HCT116 (cell line): ENCODE measurements at regions not wholly inside any gene's neighbourhood (a gene's known extent, or its start where the extent isn't known, plus 50 kb on each side); places are given as distances from the start of the nearest gene placed in this dataset.

Experiments
- ATAC-seq: fragments of 200-7000 bp; cut with Tn5 transposase; 2 replicates; pipeline ENCODE4 v1.9.1; 2020; ENCODE audit warnings: mild to moderate bottlenecking, moderate library complexity
- BruUV-seq: library from RNA; stranded (reverse); fragments of 400-500 nt; replicated peaks from 2 replicates; lab custom pipeline; 2021; lab: Mats Ljungman, UMichigan
- CTCF ChIA-PET: fragments of 300-600 bp; sonication (Branson Sonifier 250); formaldehyde crosslinking; loops from one replicate; lab custom pipeline; 2021; ENCODE audit warnings: antibody characterized with exemption; lab: Charles Lee
- POLR2A ChIA-PET: fragments of 300-600, 350-600 bp; sonication (Branson Sonifier 250); formaldehyde crosslinking; loops from one replicate; lab custom pipeline; 2021; ENCODE audit warnings: antibody characterized with exemption; lab: Charles Lee
- RAD21 ChIA-PET, 2 experiments: fragments of 300-600 bp; sonication (Branson Sonifier 250); formaldehyde crosslinking; loops; one replicate each; lab custom pipeline; 2023; ENCODE audit warnings: low total read pairs in 2 of 2; ENCODE audit not compliant: uncharacterized antibody in 2 of 2, unreplicated experiment in 2 of 2, low non-redundant PET in 1 of 2; lab: Charles Lee
- DNase-seq: peaks from one replicate; pipeline ENCODE4 v3.0.0-alpha.2; 2010; ENCODE audit warnings: low read depth, low spot score
- H2AFZ ChIP-seq: fragments of 200-600 bp; shearing (Covaris generic), sonication (generic); 2 replicates; pipeline ENCODE4 v1.6.1; 2017; ENCODE audit warnings: low read depth, mixed run types, mixed read lengths, antibody characterized with exemption, low read length; ENCODE audit not compliant: poor library complexity, severe bottlenecking
- H3K27ac ChIP-seq: 2 replicates; pipeline ENCODE4 v1.5.1; 2012; ENCODE audit warnings: low read depth, low read length
- H3K27me3 ChIP-seq: fragments of 200-600 bp; sonication (generic); 2 replicates; pipeline ENCODE4 v1.6.1; 2016; ENCODE audit warnings: mixed run types, low read length, mixed read lengths; ENCODE audit not compliant: insufficient read depth
- H3K36me3 ChIP-seq, 2 experiments: fragments of 200-500 bp in 1 of 2; fragments of 200-600 bp in 1 of 2; sonication (Bioruptor generic) in 1 of 2; sonication (generic) in 1 of 2; 2 replicates each; pipeline versions ENCODE4 v1.5.1 to v1.6.1; 2014 to 2016; ENCODE audit warnings: low read length in 2 of 2, inconsistent platforms in 1 of 2, mixed read lengths in 1 of 2, mixed run types in 1 of 2; ENCODE audit not compliant: insufficient read depth in 2 of 2, control insufficient read depth in 1 of 2
- H3K4me1 ChIP-seq, 2 experiments: fragments of 200-600 bp in 1 of 2; sonication (generic) in 1 of 2; 2 replicates each; pipeline versions ENCODE4 v1.5.1 to v1.6.1; 2012 to 2017; ENCODE audit warnings: low read length in 2 of 2, inconsistent platforms in 1 of 2, mild to moderate bottlenecking in 1 of 2, mixed read lengths in 1 of 2, mixed run types in 1 of 2, moderate library complexity in 1 of 2; ENCODE audit not compliant: insufficient read depth in 2 of 2, control insufficient read depth in 1 of 2
- H3K4me2 ChIP-seq: fragments of 200-600 bp; sonication (generic); 2 replicates; pipeline ENCODE4 v1.6.1; 2017; ENCODE audit warnings: mixed run types, low read length, mixed read lengths
- H3K4me3 ChIP-seq, 2 experiments: fragments of 200-600 bp in 1 of 2; sonication (generic) in 1 of 2; replicated peaks in 1 of 2; 2 replicates each; pipeline ENCODE4 v1.5.1; 2011 to 2016; ENCODE audit warnings: low read length in 2 of 2, control low read depth in 1 of 2, low read depth in 1 of 2, mild to moderate bottlenecking in 1 of 2, mixed read lengths in 1 of 2, mixed run types in 1 of 2
- H3K79me2 ChIP-seq: fragments of 200-600 bp; sonication (generic); 2 replicates; pipeline ENCODE4 v1.6.1; 2017; ENCODE audit warnings: mild to moderate bottlenecking, mixed run types, low read length, moderate library complexity, mixed read lengths; ENCODE audit not compliant: insufficient read depth
- H3K9ac ChIP-seq: fragments of 200-600 bp; sonication (generic); 2 replicates; pipeline ENCODE4 v1.6.1; 2016; ENCODE audit warnings: low read length, mixed read lengths
- H3K9me2 ChIP-seq: fragments of 200-600 bp; sonication (generic), shearing (Covaris generic); 2 replicates; pipeline ENCODE4 v1.6.1; 2017; ENCODE audit warnings: mixed run types, mild to moderate bottlenecking, moderate library complexity; ENCODE audit not compliant: insufficient read depth
- H3K9me3 ChIP-seq, 2 experiments: fragments of 200-500 bp in 1 of 2; fragments of 200-600 bp in 1 of 2; sonication (Bioruptor generic) in 1 of 2; sonication (generic) in 1 of 2; 2 replicates each; pipeline ENCODE4 v1.6.1; 2014 to 2017; ENCODE audit warnings: low read length in 2 of 2, mixed read lengths in 2 of 2, inconsistent platforms in 1 of 2, low read depth in 1 of 2, mild to moderate bottlenecking in 1 of 2, mixed run types in 1 of 2, moderate library complexity in 1 of 2; ENCODE audit not compliant: control insufficient read depth in 1 of 2, insufficient read depth in 1 of 2
- H4K20me1 ChIP-seq: fragments of 200-600 bp; sonication (generic), shearing (Covaris generic); 2 replicates; pipeline ENCODE4 v1.6.1; 2017; ENCODE audit warnings: mixed run types, mild to moderate bottlenecking, moderate library complexity; ENCODE audit not compliant: insufficient read depth
- CEBPB ChIP-seq: IDR thresholded peaks from 2 replicates; pipeline ENCODE4 v1.6.1; 2012; ENCODE audit warnings: low read depth
- CTCF ChIP-seq, 3 experiments: fragments of 200-600 bp in 1 of 3; sonication (generic) in 1 of 3; IDR thresholded peaks in 2 of 3; conservative IDR thresholded peaks in 1 of 3; 2 replicates each; pipeline ENCODE4 v1.5.1; 2012 to 2017; ENCODE audit warnings: low read depth in 2 of 3, low read length in 2 of 3, antibody characterized with exemption in 1 of 3, borderline replicate concordance in 1 of 3, control low read depth in 1 of 3, mild to moderate bottlenecking in 1 of 3, mixed read lengths in 1 of 3, mixed run types in 1 of 3, moderate library complexity in 1 of 3; ENCODE audit not compliant: insufficient read depth in 1 of 3
- ELF1 ChIP-seq: IDR thresholded peaks from 2 replicates; pipeline ENCODE4 v1.6.1; 2012; ENCODE audit warnings: low read depth, borderline replicate concordance
- EZH2 ChIP-seq: fragments of 200-600 bp; sonication (generic); IDR thresholded peaks from 2 replicates; pipeline ENCODE4 v1.6.1; 2017; ENCODE audit warnings: antibody characterized with exemption, mixed run types
- EZH2phosphoT487 ChIP-seq: fragments of 200-600 bp; IDR thresholded peaks from 2 replicates; pipeline ENCODE4 v1.6.1; 2018; ENCODE audit warnings: antibody characterized with exemption, borderline replicate concordance
- FOSL1 ChIP-seq: IDR thresholded peaks from 2 replicates; pipeline ENCODE4 v1.6.1; 2012; ENCODE audit warnings: low read depth
- JUND ChIP-seq: IDR thresholded peaks from 2 replicates; pipeline ENCODE4 v1.6.1; 2012
- POLR2A ChIP-seq: IDR thresholded peaks from 2 replicates; pipeline ENCODE4 v1.7.0; 2011; ENCODE audit warnings: borderline replicate concordance; ENCODE audit not compliant: insufficient read depth, insufficient read length; ENCODE audit errors: extremely low read depth
- POLR2AphosphoS5 ChIP-seq: IDR thresholded peaks from 2 replicates; pipeline ENCODE4 v1.6.1; 2011; ENCODE audit warnings: mild to moderate bottlenecking, low read depth, low read length, moderate library complexity
- RAD21 ChIP-seq: IDR thresholded peaks from 2 replicates; pipeline ENCODE4 v1.6.1; 2012; ENCODE audit warnings: low read depth, mild to moderate bottlenecking
- REST ChIP-seq: IDR thresholded peaks from 2 replicates; pipeline ENCODE4 v1.6.1; 2012; ENCODE audit warnings: low read depth
- SIN3A ChIP-seq: IDR thresholded peaks from 2 replicates; pipeline ENCODE4 v1.6.1; 2012; ENCODE audit warnings: low read depth
- SP1 ChIP-seq: IDR thresholded peaks from 2 replicates; pipeline ENCODE4 v1.6.1; 2012; ENCODE audit warnings: low read depth
- SRF ChIP-seq: IDR thresholded peaks from 2 replicates; pipeline ENCODE4 v1.6.1; 2012; ENCODE audit warnings: low read depth
- TCF7L2 ChIP-seq: IDR thresholded peaks from 2 replicates; pipeline ENCODE4 v1.7.0; 2011; ENCODE audit warnings: borderline replicate concordance, inconsistent platforms; ENCODE audit not compliant: insufficient read depth, insufficient read length; ENCODE audit errors: extremely low read depth
- YY1 ChIP-seq: IDR thresholded peaks from 2 replicates; pipeline ENCODE4 v1.6.1; 2011; ENCODE audit warnings: low read length, low read depth, moderate library complexity, mild to moderate bottlenecking; ENCODE audit not compliant: insufficient replicate concordance; ENCODE audit errors: extremely low read depth
- ZBTB33 ChIP-seq: IDR thresholded peaks from 2 replicates; pipeline ENCODE4 v1.6.1; 2011; ENCODE audit warnings: mild to moderate bottlenecking, low read length, moderate library complexity; ENCODE audit not compliant: insufficient replicate concordance; ENCODE audit errors: extremely low read depth
- ZNF274 ChIP-seq: fragments of 200-500 bp; sonication (Bioruptor generic); IDR thresholded peaks from 2 replicates; pipeline ENCODE4 v1.6.1; 2014; ENCODE audit warnings: mild to moderate bottlenecking, low read depth, low read length, inconsistent platforms
- intact Hi-C: fragments of 100-400 bp; cut with micrococcal nuclease; formaldehyde crosslinking; loops from 2 replicates; pipeline ENCODE4 v1.10.0; 2022

GRCh38 chr11:115871161-115871760 lies 367.0 kb upstream of the CADM1 start:
- ChIA-PET RAD21 (no interaction called here), CTCF (no interaction called here), POLR2A (no interaction called here)
- no peak for DNase-seq
- ATAC-seq, result no peak
- Histone ChIP-seq H3K4me2 (no peak overlapping the region), H3K36me3 (no peaks in the 10 kb centered on the region), H3K4me3 (no peak overlapping the region), H3K9ac (no peak overlapping the region), H3K27ac (no peak overlapping the region), H3K27me3 (no peaks in the 10 kb centered on the region), H3K79me2 (no peaks in the 10 kb centered on the region), H3K9me3 (peaks cover 0 to 2% of the 10 kb centered on the region in 2 experiments; a peak in 1 of 4 replicates), H2AFZ (no peak overlapping the region), H3K9me2 (no peaks in the 10 kb centered on the region), H4K20me1 (no peaks in the 10 kb centered on the region), H3K4me1 (no peaks in the 10 kb centered on the region)
- intact Hi-C loops, result no loop called here
- TF ChIP-seq FOSL1, result no peak
- TF ChIP-seq CTCF (IDR thresholded peaks at IDR 0.05 in 2 of 3, conservative IDR thresholded peaks at IDR 0.05 in 1 of 3; ENCODE audit: borderline replicate concordance in 1 of 3, insufficient read depth in 1 of 3, low read depth in 2 of 3, low read length in 2 of 3), result no peak
- no peak for TF ChIP-seq POLR2A
- no peak for TF ChIP-seq POLR2AphosphoS5
- no peak for TF ChIP-seq EZH2phosphoT487
- TF ChIP-seq SP1, result no peak
- no peak for TF ChIP-seq YY1
- no peak for TF ChIP-seq TCF7L2
- TF ChIP-seq CEBPB, result no peak
- TF ChIP-seq RAD21, result no peak
- no peak for TF ChIP-seq EZH2
- TF ChIP-seq REST, result no peak
- TF ChIP-seq ELF1, result no peak
- TF ChIP-seq ZBTB33, result no peak
- no peak for TF ChIP-seq SIN3A
- TF ChIP-seq SRF, result no peak
- TF ChIP-seq ZNF274, result no peak
- no peak for TF ChIP-seq JUND
- BruUV-seq, result no TSS peak
